Skeletal muscle cell (primary cell): ENCODE measurements at regions not wholly inside any gene's neighbourhood (a gene's known extent, or its start where the extent isn't known, plus 50 kb on each side); places are given as distances from the start of the nearest gene placed in this dataset.

Experiments
- DNase-seq: peaks from one replicate; pipeline ENCODE4 v3.0.0-alpha.2; 2010; ENCODE audit warnings: low read depth
- H3K4me3 ChIP-seq: 2 replicates; pipeline ENCODE4 v1.5.1; 2011; ENCODE audit warnings: low read depth, mild to moderate bottlenecking, control low read depth, low read length, moderate library complexity

- DNase-seq = no peak
These were observed 77.4 kb downstream of the S1PR1 start for GRCh38 chr1:101314244-101314643.

GRCh38 chr1:101316256-101316655 lies 79.4 kb downstream of the S1PR1 start:
- no peak for DNase-seq
- H3K4me3 ChIP-seq = no peak overlapping the region

More at GRCh38 chr1:101314244-101314643, 77.4 kb downstream of the S1PR1 start:
- no peak overlapping the region for H3K4me3 ChIP-seq

- DNase-seq = no peak
- no peak overlapping the region for H3K4me3 ChIP-seq
These were observed 80.0 kb downstream of the S1PR1 start for GRCh38 chr1:101316799-101317198.

- DNase-seq = no peak
- H3K4me3 ChIP-seq = no peak overlapping the region
These were observed 80.8 kb downstream of the S1PR1 start for GRCh38 chr1:101317590-101317989.

- DNase-seq = no peak
- H3K4me3 ChIP-seq = no peak overlapping the region
These were observed 86.7 kb downstream of the S1PR1 start for GRCh38 chr1:101323535-101323934.

GRCh38 chr1:101325144-101325543 lies 88.3 kb downstream of the S1PR1 start:
- H3K4me3 ChIP-seq = no peak overlapping the region
- DNase-seq = no peak

- H3K4me3 ChIP-seq = no peak overlapping the region
- no peak for DNase-seq
These were observed 93.8 kb downstream of the S1PR1 start for GRCh38 chr1:101330427-101331130.

- DNase-seq = no peak
- H3K4me3 ChIP-seq = no peak overlapping the region
These were observed 95.0 kb downstream of the S1PR1 start for GRCh38 chr1:101331794-101332193.

- no peak for DNase-seq
These were observed 95.8 kb downstream of the S1PR1 start for GRCh38 chr1:101332633-101333032.

GRCh38 chr1:101333186-101333585 lies 96.4 kb downstream of the S1PR1 start:
- H3K4me3 ChIP-seq = no peak overlapping the region
- DNase-seq = no peak

More at GRCh38 chr1:101332633-101333032, 95.8 kb downstream of the S1PR1 start:
- H3K4me3 ChIP-seq = no peak overlapping the region

GRCh38 chr1:101337968-101338367 lies 101.1 kb downstream of the S1PR1 start:
- no peak for DNase-seq
- H3K4me3 ChIP-seq = no peak overlapping the region

GRCh38 chr1:101338714-101339430 lies 102.1 kb downstream of the S1PR1 start:
- H3K4me3 ChIP-seq = no peak overlapping the region
- no peak for DNase-seq

GRCh38 chr1:101344745-101345144 lies 107.9 kb downstream of the S1PR1 start:
- DNase-seq = no peak
- H3K4me3 ChIP-seq = no peak overlapping the region

GRCh38 chr1:101346419-101346818 lies 109.6 kb downstream of the S1PR1 start:
- no peak for DNase-seq
- no peak overlapping the region for H3K4me3 ChIP-seq

- DNase-seq = no peak
- no peak overlapping the region for H3K4me3 ChIP-seq
These were observed 119.2 kb downstream of the S1PR1 start for GRCh38 chr1:101356013-101356412.

GRCh38 chr1:101356604-101357443 lies 120.0 kb downstream of the S1PR1 start:
- no peak for DNase-seq
- H3K4me3 ChIP-seq = no peak overlapping the region

GRCh38 chr1:101357444-101357986 lies 120.7 kb downstream of the S1PR1 start:
- H3K4me3 ChIP-seq = no peak overlapping the region
- DNase-seq = peak; percentile 23

GRCh38 chr1:101360506-101360905 lies 123.7 kb downstream of the S1PR1 start:
- DNase-seq = no peak
- H3K4me3 ChIP-seq = no peak overlapping the region

GRCh38 chr1:101363891-101364318 lies 127.1 kb downstream of the S1PR1 start:
- no peak for DNase-seq
- H3K4me3 ChIP-seq = no peak overlapping the region
